ENCODE measurements at regions not wholly inside any gene's neighbourhood (a gene's known extent, or its start where the extent isn't known, plus 50 kb on each side); places are given as distances from the start of the nearest gene placed in this dataset.

GRCh38 chr7:26964156-26964808 lies 99.9 kb upstream of the SKAP2 start:
- Histone ChIP-seq H3K27ac (replicated peaks in 1 of 4) (no peak overlapping the region), H3K27me3 (no peaks in the 10 kb centered on the region), H3K4me3 (no peak overlapping the region), H3K4me1 (no peaks in the 10 kb centered on the region), H3K9me3 (no peaks in the 10 kb centered on the region), H3K36me3 (no peaks in the 10 kb centered on the region)
- TF ChIP-seq POLR2A (IDR thresholded peaks at IDR 0.05; ENCODE audit: low read depth) (no peak), EP300 (IDR thresholded peaks at IDR 0.05) (no peak), CTCF (IDR thresholded peaks at IDR 0.05) (no peak), POLR2AphosphoS5 (IDR thresholded peaks at IDR 0.05) (no peak)
- no peak for DNase-seq (ENCODE audit: extremely low spot score)
- 71% methylated on average over 2 of the region's 2 CpGs for WGBS
- intact Hi-C loops (cut with DNase I) = no loop called here

GRCh38 chr7:26959290-26959689 lies 94.9 kb upstream of the SKAP2 start:
- DNase-seq (ENCODE audit: extremely low spot score) = no peak

GRCh38 chr7:26958834-26959233 lies 94.4 kb upstream of the SKAP2 start:
- Histone ChIP-seq H3K9me3 (no peaks in the 10 kb centered on the region), H3K27me3 (no peaks in the 10 kb centered on the region), H3K4me3 (no peak overlapping the region), H3K36me3 (no peaks in the 10 kb centered on the region), H3K27ac (replicated peaks in 1 of 4) (no peak overlapping the region), H3K4me1 (no peaks in the 10 kb centered on the region)
- no peak for DNase-seq (ENCODE audit: extremely low spot score)
- WGBS = 81% methylated on average over 5 of the region's 5 CpGs
- intact Hi-C loops (cut with DNase I) = no loop called here
- TF ChIP-seq CTCF (IDR thresholded peaks at IDR 0.05) = no peak
- TF ChIP-seq EP300 (IDR thresholded peaks at IDR 0.05) = no peak
- TF ChIP-seq POLR2AphosphoS5 (IDR thresholded peaks at IDR 0.05) = no peak
- no peak for TF ChIP-seq POLR2A (IDR thresholded peaks at IDR 0.05; ENCODE audit: low read depth)

More at GRCh38 chr7:26959290-26959689, 94.9 kb upstream of the SKAP2 start:
- Histone ChIP-seq H3K36me3 (no peaks in the 10 kb centered on the region), H3K4me3 (no peak overlapping the region), H3K27me3 (no peaks in the 10 kb centered on the region), H3K9me3 (no peaks in the 10 kb centered on the region), H3K27ac (replicated peaks in 1 of 4) (no peak overlapping the region), H3K4me1 (no peaks in the 10 kb centered on the region)
- WGBS = 80% methylated on average over 3 of the region's 3 CpGs
- intact Hi-C loops (cut with DNase I) = no loop called here
- no peak for TF ChIP-seq CTCF (IDR thresholded peaks at IDR 0.05)
- no peak for TF ChIP-seq POLR2AphosphoS5 (IDR thresholded peaks at IDR 0.05)
- no peak for TF ChIP-seq EP300 (IDR thresholded peaks at IDR 0.05)
- TF ChIP-seq POLR2A (IDR thresholded peaks at IDR 0.05; ENCODE audit: low read depth) = no peak

- H3K27ac ChIP-seq (replicated peaks in 1 of 4) = no peak overlapping the region
- H3K4me3 ChIP-seq = no peak overlapping the region
- no peaks in the 10 kb centered on the region for H3K9me3 ChIP-seq
- H3K27me3 ChIP-seq = no peaks in the 10 kb centered on the region
- H3K36me3 ChIP-seq = no peaks in the 10 kb centered on the region
- intact Hi-C loops (cut with DNase I) = no loop called here
- no peaks in the 10 kb centered on the region for H3K4me1 ChIP-seq
- no peak for DNase-seq (ENCODE audit: extremely low spot score)
- WGBS = 79% methylated on average over 2 of the region's 2 CpGs
- TF ChIP-seq EP300 (IDR thresholded peaks at IDR 0.05) (no peak), POLR2A (IDR thresholded peaks at IDR 0.05; ENCODE audit: low read depth) (no peak), POLR2AphosphoS5 (IDR thresholded peaks at IDR 0.05) (no peak), CTCF (IDR thresholded peaks at IDR 0.05) (no peak)
Observed at GRCh38 chr7:26955516-26955915, 91.1 kb upstream of the SKAP2 start.

- TF ChIP-seq POLR2A (IDR thresholded peaks at IDR 0.05; ENCODE audit: low read depth) (no peak), CTCF (IDR thresholded peaks at IDR 0.05) (no peak), EP300 (IDR thresholded peaks at IDR 0.05) (no peak), POLR2AphosphoS5 (IDR thresholded peaks at IDR 0.05) (no peak)
- no peak overlapping the region for H3K27ac ChIP-seq (replicated peaks in 1 of 4)
- intact Hi-C loops (cut with DNase I) = no loop called here
- WGBS = 37% methylated on average over 4 of the region's 4 CpGs
- no peaks in the 10 kb centered on the region for H3K27me3 ChIP-seq
- H3K9me3 ChIP-seq = no peaks in the 10 kb centered on the region
- H3K4me1 ChIP-seq = no peaks in the 10 kb centered on the region
- DNase-seq (ENCODE audit: extremely low spot score) = no peak
- no peaks in the 10 kb centered on the region for H3K36me3 ChIP-seq
- H3K4me3 ChIP-seq = no peak overlapping the region
Observed at GRCh38 chr7:26954951-26955350, 90.6 kb upstream of the SKAP2 start.
